ENCODE measurements at regions not wholly inside any gene's neighbourhood (a gene's known extent, or its start where the extent isn't known, plus 50 kb on each side); places are given as distances from the start of the nearest gene placed in this dataset.

GRCh38 chr3:87625876-87626275 lies 349.5 kb upstream of the POU1F1 start:
- intact Hi-C loops (cut with DNase I; ENCODE audit: low total_unique reads), result no loop called here
- no peak for TF ChIP-seq CTCF (IDR thresholded peaks at IDR 0.05)
- TF ChIP-seq POLR2A (IDR thresholded peaks at IDR 0.05), result no peak
- no peak for DNase-seq
- Histone ChIP-seq H3K4me1 (no peaks in the 10 kb centered on the region), H3K9me3 (no peaks in the 10 kb centered on the region), H3K27me3 (no peaks in the 10 kb centered on the region), H3K36me3 (no peaks in the 10 kb centered on the region), H3K27ac (no peak overlapping the region), H3K4me3 (no peak overlapping the region)

GRCh38 chr3:87624860-87625259 lies 348.5 kb upstream of the POU1F1 start:
- Histone ChIP-seq H3K9me3 (no peaks in the 10 kb centered on the region), H3K27ac (no peak overlapping the region), H3K36me3 (no peaks in the 10 kb centered on the region), H3K4me1 (no peaks in the 10 kb centered on the region), H3K4me3 (no peak overlapping the region), H3K27me3 (no peaks in the 10 kb centered on the region)
- intact Hi-C loops (cut with DNase I; ENCODE audit: low total_unique reads), result no loop called here
- TF ChIP-seq CTCF (IDR thresholded peaks at IDR 0.05), result no peak
- no peak for TF ChIP-seq POLR2A (IDR thresholded peaks at IDR 0.05)
- no peak for DNase-seq

DNA sequence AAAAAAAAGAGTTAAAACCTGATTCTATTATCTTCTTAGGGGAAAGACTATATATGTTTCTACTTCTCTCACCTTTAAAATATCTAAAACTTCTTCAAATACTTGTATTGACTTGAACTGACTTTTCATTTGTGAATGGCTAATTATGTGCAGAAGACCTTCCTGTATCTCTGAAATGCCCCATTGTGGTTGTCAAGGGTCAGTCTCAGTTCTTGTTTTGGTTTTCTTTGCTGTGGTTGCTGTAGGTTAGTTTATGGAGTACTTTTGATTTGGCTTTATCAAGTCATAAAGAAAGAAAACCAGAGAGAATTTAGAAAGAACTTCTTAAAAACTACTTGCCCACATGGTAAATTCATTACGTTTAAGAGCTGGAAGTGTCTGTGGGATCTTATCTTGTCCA lies 345.3 kb upstream of the POU1F1 start:
- intact Hi-C loops (cut with DNase I; ENCODE audit: low total_unique reads), result no loop called here
- Histone ChIP-seq H3K27ac (no peak overlapping the region), H3K36me3 (no peaks in the 10 kb centered on the region), H3K9me3 (no peaks in the 10 kb centered on the region), H3K27me3 (no peaks in the 10 kb centered on the region), H3K4me1 (no peaks in the 10 kb centered on the region), H3K4me3 (no peak overlapping the region)
- TF ChIP-seq CTCF (IDR thresholded peaks at IDR 0.05) (no peak), POLR2A (IDR thresholded peaks at IDR 0.05) (no peak)
- DNase-seq, result no peak

GRCh38 chr3:87615506-87615905 lies 339.1 kb upstream of the POU1F1 start:
- H3K4me1 ChIP-seq, result no peaks in the 10 kb centered on the region
- TF ChIP-seq POLR2A (IDR thresholded peaks at IDR 0.05), result no peak
- no peak for TF ChIP-seq CTCF (IDR thresholded peaks at IDR 0.05)
- DNase-seq, result no peak
- no peak overlapping the region for H3K27ac ChIP-seq
- H3K36me3 ChIP-seq, result no peaks in the 10 kb centered on the region
- intact Hi-C loops (cut with DNase I; ENCODE audit: low total_unique reads), result no loop called here
- no peaks in the 10 kb centered on the region for H3K9me3 ChIP-seq
- no peaks in the 10 kb centered on the region for H3K27me3 ChIP-seq
- no peak overlapping the region for H3K4me3 ChIP-seq

- intact Hi-C loops (cut with DNase I; ENCODE audit: low total_unique reads), result no loop called here
These were observed 338.6 kb upstream of the POU1F1 start for GRCh38 chr3:87614998-87615397.

More at GRCh38 chr3:87614998-87615397, 338.6 kb upstream of the POU1F1 start:
- no peak for DNase-seq
- TF ChIP-seq CTCF (IDR thresholded peaks at IDR 0.05) (no peak), POLR2A (IDR thresholded peaks at IDR 0.05) (no peak)
- Histone ChIP-seq H3K9me3 (no peaks in the 10 kb centered on the region), H3K27ac (no peak overlapping the region), H3K36me3 (no peaks in the 10 kb centered on the region), H3K4me1 (no peaks in the 10 kb centered on the region), H3K4me3 (no peak overlapping the region), H3K27me3 (no peaks in the 10 kb centered on the region)
